ENCODE measurements at regions not wholly inside any gene's neighbourhood (a gene's known extent, or its start where the extent isn't known, plus 50 kb on each side); places are given as distances from the start of the nearest gene placed in this dataset.

- dilution Hi-C loops (cut with MboI; ENCODE audit: extremely low pct_ligation_motif_present, low sequenced_read_pairs), result no loop called here
These were observed 197.9 kb downstream of the NXPE2 start for GRCh38 chr11:114876234-114876633.

GRCh38 chr11:114877976-114878375 is 199.6 kb downstream of the NXPE2 start:
- H3K4me2 ChIP-seq (ENCODE audit: control insufficient read depth, extremely low read depth, insufficient read depth, low read depth, low read length), result no peak overlapping the region
- no peak for DNase-seq (ENCODE audit: low read depth, low spot score)
- no peaks in the 10 kb centered on the region for H3K4me1 ChIP-seq (ENCODE audit: control insufficient read depth, extremely low read depth, insufficient read depth, low read length)
- no peaks in the 10 kb centered on the region for H3K9me3 ChIP-seq (ENCODE audit: control insufficient read depth, low read depth, low read length)
- no peaks in the 10 kb centered on the region for H3K27me3 ChIP-seq (ENCODE audit: control insufficient read depth, extremely low read depth, insufficient read depth, low read length)
- no peak overlapping the region for H2AFZ ChIP-seq (ENCODE audit: control insufficient read depth, low read length)
- no peaks in the 10 kb centered on the region for H3K79me2 ChIP-seq (ENCODE audit: control insufficient read depth, insufficient read depth, low read length)
- H4K20me1 ChIP-seq (ENCODE audit: control insufficient read depth, extremely low read depth, insufficient read depth, low read length), result no peaks in the 10 kb centered on the region
- no peak for FAIRE-seq
- dilution Hi-C loops (cut with MboI; ENCODE audit: extremely low pct_ligation_motif_present, low sequenced_read_pairs), result no loop called here
- no peaks in the 10 kb centered on the region for H3K9me1 ChIP-seq (ENCODE audit: control insufficient read depth, extremely low read depth, insufficient read depth, low read length)
- TF ChIP-seq CTCF (optimal IDR thresholded peaks at IDR 0.05 in 1 of 3, IDR thresholded peaks at IDR 0.05 in 1 of 3, conservative IDR thresholded peaks at IDR 0.05 in 1 of 3; ENCODE audit: extremely low read depth in 1 of 3, insufficient read depth in 2 of 3, low read length in 3 of 3) (no peak), EZH2 (IDR thresholded peaks at IDR 0.05; ENCODE audit: low read length) (no peak)
- no peak overlapping the region for H3K4me3 ChIP-seq (ENCODE audit: control insufficient read depth in 2 of 3, extremely low read depth in 1 of 3, insufficient read depth in 2 of 3, low read depth in 1 of 3, low read length in 3 of 3)
- H3K36me3 ChIP-seq (ENCODE audit: control insufficient read depth in 2 of 2, extremely low read depth in 1 of 2, insufficient read depth in 2 of 2, low read length in 2 of 2), result no peaks in the 10 kb centered on the region
- H3K9ac ChIP-seq (ENCODE audit: control insufficient read depth, extremely low read depth, insufficient read depth, low read length), result no peak overlapping the region
- H3K27ac ChIP-seq (ENCODE audit: control insufficient read depth, insufficient read depth, low read length), result no peak overlapping the region

More at GRCh38 chr11:114876234-114876633, 197.9 kb downstream of the NXPE2 start:
- Histone ChIP-seq H3K36me3 (ENCODE audit: control insufficient read depth in 2 of 2, extremely low read depth in 1 of 2, insufficient read depth in 2 of 2, low read length in 2 of 2) (no peaks in the 10 kb centered on the region), H3K4me3 (ENCODE audit: control insufficient read depth in 2 of 3, extremely low read depth in 1 of 3, insufficient read depth in 2 of 3, low read depth in 1 of 3, low read length in 3 of 3) (no peak overlapping the region), H3K9me3 (ENCODE audit: control insufficient read depth, low read depth, low read length) (no peaks in the 10 kb centered on the region), H3K9me1 (ENCODE audit: control insufficient read depth, extremely low read depth, insufficient read depth, low read length) (no peaks in the 10 kb centered on the region), H3K79me2 (ENCODE audit: control insufficient read depth, insufficient read depth, low read length) (no peaks in the 10 kb centered on the region), H3K4me2 (ENCODE audit: control insufficient read depth, extremely low read depth, insufficient read depth, low read depth, low read length) (no peak overlapping the region), H4K20me1 (ENCODE audit: control insufficient read depth, extremely low read depth, insufficient read depth, low read length) (no peaks in the 10 kb centered on the region), H3K27me3 (ENCODE audit: control insufficient read depth, extremely low read depth, insufficient read depth, low read length) (no peaks in the 10 kb centered on the region), H3K27ac (ENCODE audit: control insufficient read depth, insufficient read depth, low read length) (no peak overlapping the region), H3K9ac (ENCODE audit: control insufficient read depth, extremely low read depth, insufficient read depth, low read length) (no peak overlapping the region), H2AFZ (ENCODE audit: control insufficient read depth, low read length) (no peak overlapping the region), H3K4me1 (ENCODE audit: control insufficient read depth, extremely low read depth, insufficient read depth, low read length) (no peaks in the 10 kb centered on the region)
- FAIRE-seq, result no peak
- TF ChIP-seq CTCF (optimal IDR thresholded peaks at IDR 0.05 in 1 of 3, IDR thresholded peaks at IDR 0.05 in 1 of 3, conservative IDR thresholded peaks at IDR 0.05 in 1 of 3; ENCODE audit: extremely low read depth in 1 of 3, insufficient read depth in 2 of 3, low read length in 3 of 3) (no peak), EZH2 (IDR thresholded peaks at IDR 0.05; ENCODE audit: low read length) (no peak)
- no peak for DNase-seq (ENCODE audit: low read depth, low spot score)

All from keratinocyte (primary cell).